Fibroblast of gingiva (primary cell): ENCODE measurements at regions not wholly inside any gene's neighbourhood (a gene's known extent, or its start where the extent isn't known, plus 50 kb on each side); places are given as distances from the start of the nearest gene placed in this dataset.
A peak's percentile ranks its signal among the peaks of the same experiment; 100 is the strongest.

Experiments
- DNase-seq: peaks from one replicate; pipeline ENCODE4 v3.0.0-alpha.2; 2011; ENCODE audit warnings: low read depth

DNA sequence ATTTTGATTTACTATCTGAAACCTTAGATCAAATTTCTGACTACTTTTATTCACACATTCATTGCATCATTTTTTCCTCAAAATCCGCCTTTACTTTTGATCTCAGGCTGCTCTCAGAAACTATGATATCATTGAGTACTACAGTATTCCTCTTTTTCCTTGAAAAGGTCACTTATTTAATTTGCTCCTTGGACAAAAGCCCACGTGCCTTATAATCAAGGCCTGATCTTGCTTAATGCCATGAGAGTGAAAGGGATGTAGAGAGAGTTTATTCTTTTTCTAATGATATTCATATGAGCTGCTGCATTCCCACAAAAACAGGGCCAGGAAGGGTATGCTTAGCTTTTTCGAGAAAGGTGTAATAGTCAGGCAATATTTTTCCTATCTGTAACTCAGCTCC lies 327.0 kb downstream of the ETS1 start:
- DNase-seq: peak; percentile 63

DNA sequence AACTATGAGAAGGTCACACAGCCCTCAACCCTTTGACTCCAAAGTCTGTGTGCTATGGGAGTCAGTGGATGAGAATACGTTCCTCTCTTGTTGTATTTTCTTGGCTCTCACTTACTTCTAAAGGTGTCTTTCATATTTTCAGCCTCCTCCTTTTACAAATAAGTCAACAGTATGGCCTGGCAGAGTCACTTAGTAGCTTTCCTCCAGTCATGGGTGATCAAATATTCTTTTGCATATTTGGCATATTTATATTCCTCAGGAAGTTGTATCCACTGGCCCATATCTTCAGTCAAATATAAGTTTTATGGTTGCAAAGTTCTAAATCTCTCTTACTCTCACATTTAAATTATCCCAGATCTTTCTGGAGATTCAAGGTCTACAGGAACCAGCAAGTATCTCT lies 327.5 kb downstream of the ETS1 start:
- no peak for DNase-seq

DNA sequence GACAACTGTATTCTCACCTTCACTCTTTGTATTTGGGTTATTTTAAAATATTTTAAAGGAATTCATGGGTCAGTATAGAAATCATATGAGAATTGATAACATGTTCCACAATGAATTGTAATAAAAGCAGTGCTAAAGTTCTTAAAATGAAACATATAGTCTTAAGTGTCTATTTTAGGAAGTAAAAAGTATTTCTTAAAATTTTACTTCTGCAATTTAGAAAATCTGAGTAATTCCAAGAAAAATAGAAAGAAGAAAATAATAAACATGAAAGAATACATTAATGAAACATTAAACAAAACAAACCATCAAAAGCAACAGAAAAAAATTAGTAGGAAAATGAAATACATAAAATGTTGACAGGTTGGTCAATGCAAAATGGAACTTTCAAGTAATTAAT lies 332.4 kb downstream of the ETS1 start:
- no peak for DNase-seq

DNA sequence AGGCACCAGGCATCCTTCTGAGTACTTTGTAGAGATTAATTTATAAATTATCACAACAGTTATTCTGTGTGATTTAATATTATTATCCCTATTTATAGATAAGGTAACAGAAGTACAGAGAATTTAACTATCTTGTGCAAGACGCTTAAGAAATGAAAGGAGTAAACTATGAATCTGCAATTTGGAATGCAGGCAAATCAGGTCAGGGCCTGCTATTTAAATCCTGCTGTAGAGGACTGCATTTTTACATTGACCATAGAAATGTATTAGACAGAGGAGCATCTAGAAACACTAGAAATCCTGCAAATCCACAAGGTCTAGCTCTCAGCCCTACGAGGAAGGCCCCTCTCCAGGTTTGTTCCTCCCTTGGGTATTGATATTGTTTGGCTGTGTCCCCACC lies 336.2 kb downstream of the ETS1 start:
- DNase-seq: peak; percentile 57

DNA sequence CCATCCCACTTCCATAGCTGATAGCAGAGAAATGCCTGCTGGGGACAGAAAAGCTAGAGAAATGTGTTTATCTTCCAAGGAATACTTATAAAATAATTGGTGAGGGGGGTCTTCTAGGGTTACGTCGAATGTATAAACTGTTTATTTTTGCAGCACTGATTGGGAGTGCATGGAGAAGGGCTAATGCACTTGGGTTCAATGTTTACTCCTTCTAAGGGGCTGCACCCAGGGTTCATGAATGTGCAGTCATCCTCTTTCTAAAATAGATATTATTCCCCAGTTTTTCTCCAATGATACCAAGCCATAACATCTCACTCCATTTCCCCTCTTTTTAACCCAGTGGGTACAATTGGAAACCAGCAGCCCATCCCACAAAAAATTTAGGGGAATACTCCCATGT lies 336.9 kb downstream of the ETS1 start:
- DNase-seq: no peak

DNA sequence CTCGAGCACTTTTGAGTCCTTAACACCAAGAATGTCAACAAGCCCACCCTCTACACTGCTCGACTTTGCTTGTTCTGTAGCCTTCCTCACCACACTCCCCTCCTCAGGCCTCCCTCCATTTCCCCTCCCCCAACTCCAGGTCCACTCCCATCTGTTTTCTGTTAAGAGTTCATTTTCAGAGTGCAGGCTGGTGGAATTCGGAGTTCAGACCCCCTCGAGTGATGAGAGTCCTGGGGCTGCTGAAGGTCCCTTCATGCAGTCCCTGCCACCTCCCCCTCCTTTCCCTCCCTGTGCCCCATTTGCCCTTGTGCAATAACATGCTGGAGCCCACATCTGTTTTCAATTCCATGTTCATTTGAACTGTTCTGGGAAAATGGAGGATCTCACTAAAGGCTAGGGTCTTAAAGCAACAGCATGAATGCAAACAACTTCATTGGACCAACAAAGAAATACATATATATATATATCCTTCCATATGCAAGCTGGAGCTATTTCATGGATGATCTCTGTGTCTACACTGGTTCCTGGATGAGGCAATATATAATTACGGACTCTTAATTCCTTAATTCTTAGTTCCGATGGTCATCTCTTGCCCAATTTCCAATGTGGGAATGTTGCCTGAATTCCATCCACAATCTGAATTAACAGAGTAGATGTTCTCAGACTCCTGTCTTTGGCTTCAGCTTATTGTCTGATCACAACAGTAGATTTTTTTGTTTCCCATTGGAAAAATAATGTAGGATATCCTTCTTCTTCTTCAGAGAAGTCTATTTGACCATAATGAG lies 340.4 kb downstream of the ETS1 start:
- DNase-seq: peak; percentile 80

DNA sequence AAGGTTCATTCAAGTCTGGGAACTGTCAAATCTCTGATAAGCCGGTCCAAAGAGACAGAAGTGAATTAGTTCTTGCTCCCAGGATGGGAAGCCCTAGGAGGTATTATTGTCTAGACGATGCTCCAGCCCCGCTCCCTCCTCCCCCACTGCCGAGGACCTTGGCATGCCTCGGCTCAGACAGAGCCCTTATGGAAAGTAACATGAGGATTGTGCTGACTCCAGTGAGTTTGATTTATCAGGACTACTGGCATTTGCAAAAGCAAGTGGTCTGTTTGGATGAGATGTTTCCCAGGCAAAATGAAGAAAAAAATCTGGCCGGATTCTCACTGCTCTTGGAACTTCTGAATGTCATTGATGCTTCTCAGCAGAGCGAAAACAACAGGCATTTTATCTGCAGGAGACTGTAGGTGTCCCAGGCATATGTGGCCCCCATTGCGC lies 341.0 kb downstream of the ETS1 start:
- DNase-seq: peak; percentile 79

DNA sequence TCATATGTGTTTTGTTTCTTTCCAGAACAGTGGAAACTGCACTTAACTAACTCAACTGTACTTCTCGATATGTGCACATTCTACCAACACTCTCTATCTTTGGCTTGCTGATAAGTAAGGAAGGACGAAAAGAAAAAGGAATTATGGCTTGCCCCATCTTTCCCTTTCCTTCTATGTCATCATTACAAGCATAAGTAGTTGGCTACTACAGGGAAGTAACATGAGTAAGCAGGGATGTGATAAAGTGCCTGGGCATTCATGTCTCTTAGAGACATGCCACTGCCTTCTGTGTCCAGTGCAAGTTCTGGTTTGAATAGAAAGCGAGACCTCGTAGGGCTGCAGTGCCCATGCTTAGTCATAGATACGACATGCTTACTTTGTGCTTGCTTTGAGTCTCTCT lies 342.5 kb downstream of the ETS1 start:
- DNase-seq: peak; percentile 15

DNA sequence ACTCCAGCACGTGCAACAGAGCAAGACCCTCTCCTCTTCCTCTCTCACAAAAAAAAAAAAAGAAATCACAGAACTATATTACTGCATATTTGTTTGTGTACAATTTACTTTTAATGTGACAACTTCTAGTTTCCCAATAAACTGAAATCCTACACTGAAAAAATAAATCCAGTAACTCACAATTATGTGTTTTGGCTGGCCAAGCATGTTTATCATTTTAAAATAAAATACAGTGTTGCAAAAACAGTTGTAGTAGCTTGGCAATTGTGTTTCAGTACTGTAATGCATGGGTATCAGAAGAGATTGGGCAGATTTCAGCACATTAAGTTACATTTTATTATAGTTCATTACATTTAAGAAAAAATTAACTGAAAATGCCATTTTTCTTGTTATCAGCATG lies 344.9 kb downstream of the ETS1 start:
- peak; percentile 67 for DNase-seq

DNA sequence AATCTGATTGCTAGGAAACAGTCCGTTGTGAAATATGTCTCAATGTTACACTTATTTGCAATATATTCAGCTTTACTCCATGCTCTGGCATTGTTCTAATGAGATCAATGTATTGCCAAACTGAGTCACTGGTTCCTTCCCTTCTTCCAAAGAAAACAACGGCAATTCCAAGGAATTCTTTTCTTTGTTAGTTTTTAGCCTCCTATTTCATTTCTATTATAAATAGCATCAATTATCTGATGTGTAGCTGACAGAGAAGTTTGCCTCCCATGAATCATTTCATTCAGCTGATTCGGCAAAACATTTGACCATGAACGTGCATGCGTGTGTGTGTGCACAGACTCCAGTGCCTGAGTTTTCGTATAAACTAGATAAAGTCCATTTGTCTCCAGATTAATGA lies 346.8 kb downstream of the ETS1 start:
- peak; percentile 92 for DNase-seq

DNA sequence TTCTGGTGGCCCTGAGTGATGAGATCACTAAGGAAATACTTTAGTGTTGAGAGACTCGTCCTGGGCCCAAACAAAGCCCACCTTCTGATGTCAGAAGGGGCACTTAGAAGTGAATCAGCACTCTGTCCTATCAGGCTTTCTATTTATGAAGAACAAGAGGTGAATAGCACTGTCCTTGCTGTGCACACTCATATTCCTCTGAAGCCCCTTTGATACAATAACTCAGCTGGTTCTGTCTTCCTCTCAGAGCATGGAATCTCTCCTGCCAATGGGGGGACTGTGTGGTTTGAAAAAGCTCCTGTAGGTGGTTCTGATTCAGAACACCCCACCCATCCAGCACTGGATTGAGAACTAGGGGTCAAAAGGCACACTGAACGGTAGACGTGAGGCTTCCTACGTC lies 348.1 kb downstream of the ETS1 start:
- no peak for DNase-seq

DNA sequence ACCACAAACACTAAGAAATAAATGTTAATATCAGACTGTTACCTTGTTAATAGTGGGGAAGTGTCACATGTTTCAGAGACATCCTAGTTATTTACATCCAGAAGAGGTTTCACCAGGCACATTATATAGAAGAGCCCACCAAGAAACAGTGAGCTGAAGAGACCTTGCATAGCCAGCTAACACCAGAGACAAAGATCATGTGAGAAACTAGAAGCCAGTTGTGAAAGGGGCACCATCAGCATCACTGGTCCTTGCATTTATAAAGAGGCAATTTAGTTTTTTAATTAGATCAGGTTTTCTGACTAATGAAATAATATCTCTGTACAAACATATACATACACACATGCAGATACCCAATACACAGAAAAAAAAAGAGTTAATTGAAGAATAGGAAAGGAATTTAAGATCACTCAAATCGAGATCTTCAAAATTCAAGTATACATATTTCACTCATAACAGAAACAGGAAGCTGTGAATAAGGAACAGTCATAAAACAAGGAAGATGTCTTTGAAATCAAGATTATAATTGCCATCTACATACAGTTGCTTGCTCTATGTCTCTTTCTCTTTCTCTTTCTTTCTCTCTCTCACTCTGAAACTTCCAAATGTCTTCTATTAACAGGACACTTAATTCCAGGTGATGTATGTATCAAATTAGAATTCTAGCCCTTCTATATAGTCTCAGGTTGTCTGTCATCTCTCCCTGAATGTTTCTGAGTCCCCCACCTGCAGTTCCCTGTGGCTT lies 348.7 kb downstream of the ETS1 start:
- no peak for DNase-seq

DNA sequence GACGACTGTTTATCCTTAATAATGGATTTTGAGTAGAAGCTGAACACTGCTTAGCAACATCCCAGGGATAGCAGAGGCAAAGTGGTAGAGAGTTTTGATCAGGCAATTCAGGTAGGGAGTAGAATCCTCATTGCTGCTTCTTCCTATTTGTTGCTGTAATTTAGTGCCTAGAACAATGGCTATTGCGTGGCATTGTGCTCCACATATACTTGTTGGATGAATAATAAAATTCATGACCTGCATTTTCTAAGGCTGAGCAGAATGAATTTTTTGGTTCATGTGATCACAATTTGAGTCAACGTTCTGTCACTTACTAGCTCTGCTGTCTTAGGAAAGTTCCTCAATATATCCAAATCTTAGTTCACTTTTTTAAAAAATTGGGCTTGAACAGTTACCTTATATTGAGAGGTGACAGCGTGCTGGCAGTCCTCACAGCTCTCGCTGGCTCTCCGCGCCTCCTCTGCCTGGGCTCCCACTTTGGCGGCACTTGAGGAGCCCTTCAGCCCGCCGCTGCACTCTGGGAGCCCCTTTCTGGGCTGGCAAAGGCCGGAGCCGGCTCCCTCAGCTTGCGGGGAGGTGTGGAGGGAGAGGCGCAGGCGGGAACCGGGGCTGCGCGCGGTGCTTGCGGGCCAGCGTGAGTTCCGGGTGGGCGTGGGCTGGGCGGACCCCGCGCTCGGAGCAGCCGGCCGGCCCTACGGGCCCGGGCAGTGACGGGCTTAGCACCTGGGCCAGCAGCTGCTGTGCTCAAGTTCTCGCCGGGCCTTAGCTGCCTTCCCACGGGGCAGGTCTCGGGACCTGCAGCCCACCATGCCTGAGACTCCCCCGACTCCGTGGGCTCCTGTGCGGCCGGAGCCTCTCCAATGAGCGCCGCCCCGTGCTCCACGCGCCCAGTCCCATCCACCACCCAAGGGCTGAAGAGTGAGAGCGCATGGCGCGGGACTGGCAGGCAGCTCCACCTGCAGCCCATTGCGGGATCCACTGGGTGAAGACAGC lies 350.6 kb downstream of the ETS1 start:
- no peak for DNase-seq

DNA sequence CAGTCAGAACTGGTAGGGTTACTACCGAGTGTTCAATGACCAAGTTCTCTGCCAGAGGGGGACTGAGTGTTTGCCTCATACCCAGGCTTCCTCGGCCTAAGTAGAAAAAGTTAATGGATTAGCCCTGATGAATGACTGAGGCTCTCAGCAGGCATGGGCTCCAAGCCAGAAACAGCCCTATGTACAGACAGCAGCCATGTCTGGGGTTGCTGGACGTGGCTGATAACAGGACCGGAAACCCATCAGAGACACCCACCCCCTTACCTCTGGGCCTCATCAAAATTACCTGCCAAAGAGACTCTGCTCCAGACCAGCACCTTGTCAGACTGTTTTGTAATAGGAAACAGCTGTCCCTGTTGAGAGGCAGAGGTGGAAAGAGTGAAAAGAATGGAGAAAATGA lies 351.4 kb downstream of the ETS1 start:
- DNase-seq: no peak

DNA sequence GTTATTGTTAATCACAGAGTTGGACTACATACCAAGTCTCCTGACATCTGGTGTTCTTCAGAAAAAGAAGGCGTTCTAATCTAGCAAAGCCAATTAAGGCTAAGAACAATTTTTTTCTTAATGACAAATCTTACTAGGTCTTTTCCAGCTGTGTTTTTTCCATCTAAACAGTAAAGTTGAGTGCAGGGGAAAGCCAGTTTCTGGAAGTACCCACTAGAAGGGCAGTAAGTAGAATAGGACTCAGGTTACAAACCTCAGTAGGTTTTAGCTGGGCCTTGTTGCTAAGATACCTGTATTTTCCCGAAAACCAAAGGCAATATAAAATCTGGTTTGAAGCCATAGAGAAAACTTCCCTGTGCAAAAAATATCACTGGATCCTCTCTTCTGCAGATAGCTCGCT lies 351.9 kb downstream of the ETS1 start:
- peak; percentile 15 for DNase-seq

DNA sequence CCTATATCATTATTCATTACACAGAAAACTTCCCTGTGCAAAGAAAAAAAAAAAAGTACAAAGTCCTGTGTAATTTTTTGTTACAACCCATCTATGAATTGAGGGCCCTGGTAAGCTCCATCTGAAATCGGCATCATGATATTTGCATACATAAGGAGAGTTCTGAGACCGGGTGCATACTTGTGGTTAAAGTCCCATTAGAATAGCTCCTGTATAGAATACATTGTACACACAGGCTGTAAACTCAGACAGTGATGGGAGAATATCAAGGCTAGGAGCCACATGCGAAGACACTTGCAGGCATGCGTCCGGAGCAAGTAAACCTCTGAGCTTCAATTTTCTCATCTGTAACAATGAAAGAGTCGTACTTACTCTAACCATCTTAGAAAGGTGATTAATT lies 353.2 kb downstream of the ETS1 start:
- DNase-seq: no peak

DNA sequence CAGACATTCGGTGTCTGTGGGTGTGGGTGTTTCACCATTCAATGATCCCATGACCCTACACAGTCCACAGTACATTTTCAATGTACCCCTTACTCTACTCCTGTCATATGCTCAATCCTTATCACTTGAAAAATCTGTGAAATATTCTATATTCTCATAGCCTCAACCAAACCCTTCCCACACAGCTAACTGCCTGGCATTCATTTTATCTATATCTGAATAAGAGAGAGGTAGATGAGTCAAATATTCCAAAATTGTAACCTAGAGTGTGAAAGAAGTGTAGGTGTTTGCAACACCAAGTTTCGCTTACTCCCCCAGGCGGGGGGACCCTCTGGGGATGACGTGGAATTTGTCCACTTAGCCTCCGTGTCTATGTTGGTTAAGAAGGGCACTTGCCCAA lies 354.8 kb downstream of the ETS1 start:
- DNase-seq: no peak

DNA sequence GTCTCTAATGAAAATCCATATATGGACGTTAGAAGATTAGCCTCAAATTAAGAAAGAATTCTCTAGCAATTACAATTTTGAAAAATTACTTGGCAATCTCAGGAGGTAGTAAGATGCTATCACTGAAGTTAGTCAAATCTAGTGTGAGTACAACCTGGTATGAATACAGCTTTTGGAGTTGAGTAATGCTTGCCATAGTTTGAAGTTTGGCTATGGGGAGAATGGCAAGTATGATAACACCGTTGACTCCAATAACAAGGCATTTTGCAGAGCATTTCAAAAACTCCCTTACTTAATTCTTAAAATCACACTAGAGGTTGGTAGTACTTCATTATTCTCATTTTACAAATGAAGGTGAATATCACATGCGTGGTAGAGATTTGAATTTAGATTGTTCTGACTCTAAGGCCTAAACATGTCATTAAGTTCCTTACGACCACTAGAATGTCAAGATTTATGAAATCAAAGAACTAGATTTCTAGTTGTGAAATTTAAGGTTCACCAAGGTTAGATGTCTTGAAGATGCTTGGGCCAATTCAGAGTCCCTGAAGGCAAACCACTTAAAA lies 355.4 kb downstream of the ETS1 start:
- DNase-seq: no peak

DNA sequence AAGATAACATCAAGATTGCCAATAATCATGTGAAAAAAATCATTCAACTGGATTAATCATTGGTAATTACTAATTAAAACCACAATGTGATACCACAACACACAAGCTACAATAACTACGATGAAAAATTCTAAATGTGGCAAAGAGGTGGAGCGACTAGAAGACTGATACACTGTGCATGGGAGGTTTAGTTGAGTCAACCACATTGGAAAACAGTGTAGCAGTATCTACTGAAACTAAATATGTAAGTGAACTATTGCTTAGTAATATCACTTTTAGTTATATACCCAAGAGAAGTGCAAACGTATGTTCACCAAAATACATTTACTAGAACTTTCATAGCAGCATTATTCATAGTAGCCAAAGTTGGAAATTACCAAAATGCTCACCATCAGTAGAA lies 359.9 kb downstream of the ETS1 start:
- DNase-seq: no peak

DNA sequence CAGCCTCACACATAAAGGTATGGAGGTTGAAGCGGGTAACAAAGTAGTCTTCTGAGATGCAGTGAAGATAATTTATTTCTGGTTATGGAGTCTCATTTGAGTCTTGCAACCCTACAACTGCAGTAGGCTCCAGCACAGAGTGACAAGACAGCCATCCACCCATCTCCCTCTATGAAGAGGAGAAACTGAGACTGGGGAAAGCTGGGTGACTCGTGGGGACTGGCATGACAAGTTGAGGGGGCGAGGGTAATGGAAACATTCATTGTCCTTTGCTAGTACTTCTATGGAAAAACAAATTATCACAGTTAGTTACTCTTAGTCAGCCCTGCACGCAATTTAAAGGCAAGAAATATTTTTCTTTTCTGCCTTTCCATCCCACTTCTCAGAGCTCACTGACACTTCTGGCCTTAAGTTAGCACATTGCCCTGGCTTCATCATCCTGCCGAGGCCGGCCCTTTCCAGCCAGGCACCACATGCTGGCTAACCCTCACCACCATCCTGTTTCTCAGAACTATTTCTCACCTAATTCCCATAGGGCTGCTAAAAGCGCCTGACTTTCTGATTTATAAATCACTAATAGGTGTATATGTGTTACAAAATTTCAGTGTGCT lies 361.1 kb downstream of the ETS1 start:
- DNase-seq: no peak

DNA sequence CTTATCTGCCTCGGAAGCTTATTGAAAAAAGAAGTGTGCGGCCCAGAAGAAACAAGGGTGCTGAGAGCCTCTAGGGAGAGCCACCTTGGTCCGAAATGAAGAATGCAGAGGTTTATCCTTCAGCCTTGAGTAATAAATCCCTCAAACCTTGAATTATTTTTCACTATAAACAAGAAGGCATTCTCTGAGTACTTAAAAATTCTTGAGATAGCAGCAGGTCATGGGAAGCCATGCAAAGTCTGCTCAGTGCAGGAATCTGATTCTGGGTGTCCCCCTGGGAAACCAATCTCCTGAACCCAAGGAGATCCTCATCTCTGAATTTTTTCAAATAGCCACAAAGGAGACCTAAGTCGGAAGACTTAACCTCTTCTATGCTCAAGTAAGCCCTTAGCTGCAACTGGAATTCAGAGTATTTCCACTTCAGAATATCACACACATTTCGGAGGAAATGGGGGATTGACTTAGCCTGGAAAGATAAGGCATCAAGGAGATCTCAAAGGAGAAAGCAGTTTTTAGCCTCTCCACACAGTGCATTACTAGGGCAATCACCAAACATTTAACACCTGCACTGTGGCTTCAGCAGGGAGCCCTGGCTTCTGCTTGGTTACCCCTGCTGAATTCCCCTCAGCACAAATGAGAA lies 365.0 kb downstream of the ETS1 start:
- DNase-seq: no peak
